NCI-H345 (cell line): ENCODE measurements at regions not wholly inside any gene's neighbourhood (a gene's known extent, or its start where the extent isn't known, plus 50 kb on each side); places are given as distances from the start of the nearest gene placed in this dataset.
"Not testable (repeated sequence)": the region's sequence is repeated elsewhere in the genome, so short reads cannot be mapped to it uniquely, and the experiment has no call there.

ENCODE experiments used
- DNase-seq: peaks from one replicate; lab custom pipeline; 2025; lab: John Stamatoyannopoulos, UW

- DNase-seq = no peak
Observed at GRCh38 chr5:152608458-152608857, 203.4 kb upstream of the NMUR2 start.

- DNase-seq = no peak
Observed at GRCh38 chr5:152619756-152620155, 214.7 kb upstream of the NMUR2 start.

- DNase-seq = no peak
Observed at GRCh38 chr5:152622628-152623027, 217.5 kb upstream of the NMUR2 start.

GRCh38 chr5:152623951-152624350 lies 218.9 kb upstream of the NMUR2 start:
- DNase-seq = no peak

- no peak for DNase-seq
Observed at GRCh38 chr5:152625696-152626095, 220.6 kb upstream of the NMUR2 start.

GRCh38 chr5:152631221-152631620 lies 226.1 kb upstream of the NMUR2 start:
- peak; percentile 37 for DNase-seq

- no peak for DNase-seq
Observed at GRCh38 chr5:152632360-152632759, 227.3 kb upstream of the NMUR2 start.

GRCh38 chr5:152634586-152634985 lies 229.5 kb upstream of the NMUR2 start:
- peak; percentile 88 for DNase-seq

GRCh38 chr5:152638996-152639552 lies 234.0 kb upstream of the NMUR2 start:
- no peak for DNase-seq

GRCh38 chr5:152641970-152642805 lies 237.1 kb upstream of the NMUR2 start:
- no peak for DNase-seq

- no peak for DNase-seq
Observed at GRCh38 chr5:152642880-152643279, 237.8 kb upstream of the NMUR2 start.

GRCh38 chr5:152644029-152644728 lies 239.1 kb upstream of the NMUR2 start:
- no peak for DNase-seq

GRCh38 chr5:152649609-152650008 lies 244.5 kb upstream of the NMUR2 start:
- no peak for DNase-seq

GRCh38 chr5:152650413-152650812 lies 245.3 kb upstream of the NMUR2 start:
- DNase-seq = no peak

- DNase-seq = not testable (repeated sequence)
Observed at GRCh38 chr5:152659470-152659869, 254.4 kb upstream of the NMUR2 start.

GRCh38 chr5:152673601-152674000 lies 268.5 kb upstream of the NMUR2 start:
- no peak for DNase-seq

GRCh38 chr5:152674403-152674802 lies 269.3 kb upstream of the NMUR2 start:
- DNase-seq = no peak

GRCh38 chr5:152676196-152676595 lies 271.1 kb upstream of the NMUR2 start:
- no peak for DNase-seq

- DNase-seq = no peak
Observed at GRCh38 chr5:152683205-152683604, 278.1 kb upstream of the NMUR2 start.

- no peak for DNase-seq
Observed at GRCh38 chr5:152686931-152687330, 281.9 kb upstream of the NMUR2 start.

GRCh38 chr5:152688561-152689249 lies 283.6 kb upstream of the NMUR2 start:
- no peak for DNase-seq

- no peak for DNase-seq
Observed at GRCh38 chr5:152689250-152689711, 284.2 kb upstream of the NMUR2 start.
